ENCODE measurements at regions not wholly inside any gene's neighbourhood (a gene's known extent, or its start where the extent isn't known, plus 50 kb on each side); places are given as distances from the start of the nearest gene placed in this dataset.

- TF ChIP-seq, protein P1, sequence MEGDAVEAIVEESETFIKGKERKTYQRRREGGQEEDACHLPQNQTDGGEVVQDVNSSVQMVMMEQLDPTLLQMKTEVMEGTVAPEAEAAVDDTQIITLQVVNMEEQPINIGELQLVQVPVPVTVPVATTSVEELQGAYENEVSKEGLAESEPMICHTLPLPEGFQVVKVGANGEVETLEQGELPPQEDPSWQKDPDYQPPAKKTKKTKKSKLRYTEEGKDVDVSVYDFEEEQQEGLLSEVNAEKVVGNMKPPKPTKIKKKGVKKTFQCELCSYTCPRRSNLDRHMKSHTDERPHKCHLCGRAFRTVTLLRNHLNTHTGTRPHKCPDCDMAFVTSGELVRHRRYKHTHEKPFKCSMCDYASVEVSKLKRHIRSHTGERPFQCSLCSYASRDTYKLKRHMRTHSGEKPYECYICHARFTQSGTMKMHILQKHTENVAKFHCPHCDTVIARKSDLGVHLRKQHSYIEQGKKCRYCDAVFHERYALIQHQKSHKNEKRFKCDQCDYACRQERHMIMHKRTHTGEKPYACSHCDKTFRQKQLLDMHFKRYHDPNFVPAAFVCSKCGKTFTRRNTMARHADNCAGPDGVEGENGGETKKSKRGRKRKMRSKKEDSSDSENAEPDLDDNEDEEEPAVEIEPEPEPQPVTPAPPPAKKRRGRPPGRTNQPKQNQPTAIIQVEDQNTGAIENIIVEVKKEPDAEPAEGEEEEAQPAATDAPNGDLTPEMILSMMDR (IDR thresholded peaks at IDR 0.05): no peak
- TF ChIP-seq POLR2A (IDR thresholded peaks at IDR 0.05): no peak
- no peak for DNase-seq
- intact Hi-C loops (cut with DNase I): no loop called here
- no peaks in the 10 kb centered on the region for H3K36me3 ChIP-seq (replicated peaks in 1 of 2)
- H3K4me3 ChIP-seq: no peak overlapping the region
- H3K27ac ChIP-seq: no peak overlapping the region
- no peaks in the 10 kb centered on the region for H3K4me1 ChIP-seq (replicated peaks in 1 of 2)
- WGBS, 4 donors: 71 to 95% (median 82%) methylated on average over 1 of the region's 1 CpG
- no peaks in the 10 kb centered on the region for H3K27me3 ChIP-seq
- no peaks in the 10 kb centered on the region for H3K9me3 ChIP-seq (replicated peaks in 1 of 3)
Observed at GRCh38 chr3:105233010-105233409, 133.7 kb upstream of the ALCAM start.

DNA sequence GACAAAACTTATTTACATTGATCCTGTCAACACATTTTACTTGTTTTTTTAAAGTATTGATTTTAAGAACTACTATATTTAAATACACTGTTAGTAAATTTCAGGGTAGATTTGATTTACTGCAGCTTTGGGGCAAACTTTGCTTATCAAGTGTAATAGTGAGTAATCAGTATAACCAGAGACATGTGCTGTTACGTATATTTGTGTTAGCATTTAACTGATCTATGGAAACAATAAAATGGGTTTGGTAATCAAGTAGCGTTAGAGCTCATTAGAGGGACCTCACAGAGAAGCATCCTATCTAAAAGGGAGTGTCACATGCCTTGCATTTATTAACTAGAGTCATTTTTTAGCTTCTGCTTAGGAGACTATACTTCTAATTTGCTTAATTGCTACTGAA is 131.5 kb upstream of the ALCAM start:
- H3K9me3 ChIP-seq (replicated peaks in 1 of 3): no peaks in the 10 kb centered on the region
- H3K36me3 ChIP-seq (replicated peaks in 1 of 2): no peaks in the 10 kb centered on the region
- no peak for TF ChIP-seq POLR2A (IDR thresholded peaks at IDR 0.05)
- TF ChIP-seq, protein P1 (IDR thresholded peaks at IDR 0.05): no peak
- H3K4me1 ChIP-seq (replicated peaks in 1 of 2): no peaks in the 10 kb centered on the region
- 73 to 81% (median 78%) methylated on average over 2 of the region's 2 CpGs for WGBS, 4 donors
- H3K27ac ChIP-seq: no peak overlapping the region
- no peak for DNase-seq
- H3K4me3 ChIP-seq: no peak overlapping the region
- H3K27me3 ChIP-seq: no peaks in the 10 kb centered on the region
- intact Hi-C loops (cut with DNase I): no loop called here

- no peak for DNase-seq
- H3K27ac ChIP-seq: no peak overlapping the region
- no peaks in the 10 kb centered on the region for H3K4me1 ChIP-seq (replicated peaks in 1 of 2)
- 54 to 61% (median 55%) methylated on average over 1 of the region's 1 CpG for WGBS, 4 donors
- intact Hi-C loops (cut with DNase I): no loop called here
- no peak for TF ChIP-seq POLR2A (IDR thresholded peaks at IDR 0.05)
- TF ChIP-seq, protein P1 (IDR thresholded peaks at IDR 0.05): no peak
- H3K9me3 ChIP-seq (replicated peaks in 1 of 3): no peaks in the 10 kb centered on the region
- no peak overlapping the region for H3K4me3 ChIP-seq
- H3K36me3 ChIP-seq (replicated peaks in 1 of 2): no peaks in the 10 kb centered on the region
- no peaks in the 10 kb centered on the region for H3K27me3 ChIP-seq
Observed at GRCh38 chr3:105235785-105236184, 130.9 kb upstream of the ALCAM start.

GRCh38 chr3:105238367-105238766 is 128.3 kb upstream of the ALCAM start:
- Histone ChIP-seq H3K27ac (no peak overlapping the region), H3K27me3 (no peaks in the 10 kb centered on the region), H3K4me3 (no peak overlapping the region), H3K4me1 (replicated peaks in 1 of 2) (no peaks in the 10 kb centered on the region), H3K9me3 (replicated peaks in 1 of 3) (no peaks in the 10 kb centered on the region), H3K36me3 (replicated peaks in 1 of 2) (no peaks in the 10 kb centered on the region)
- no peak for DNase-seq
- no peak for TF ChIP-seq POLR2A (IDR thresholded peaks at IDR 0.05)
- TF ChIP-seq, protein P1 (IDR thresholded peaks at IDR 0.05): no peak
- intact Hi-C loops (cut with DNase I): no loop called here
- 64 to 77% (median 66%) methylated on average over 1 of the region's 1 CpG for WGBS, 4 donors
